ENCODE measurements at regions not wholly inside any gene's neighbourhood (a gene's known extent, or its start where the extent isn't known, plus 50 kb on each side); places are given as distances from the start of the nearest gene placed in this dataset.
A peak's percentile ranks its signal among the peaks of the same experiment; 100 is the strongest.

DNA sequence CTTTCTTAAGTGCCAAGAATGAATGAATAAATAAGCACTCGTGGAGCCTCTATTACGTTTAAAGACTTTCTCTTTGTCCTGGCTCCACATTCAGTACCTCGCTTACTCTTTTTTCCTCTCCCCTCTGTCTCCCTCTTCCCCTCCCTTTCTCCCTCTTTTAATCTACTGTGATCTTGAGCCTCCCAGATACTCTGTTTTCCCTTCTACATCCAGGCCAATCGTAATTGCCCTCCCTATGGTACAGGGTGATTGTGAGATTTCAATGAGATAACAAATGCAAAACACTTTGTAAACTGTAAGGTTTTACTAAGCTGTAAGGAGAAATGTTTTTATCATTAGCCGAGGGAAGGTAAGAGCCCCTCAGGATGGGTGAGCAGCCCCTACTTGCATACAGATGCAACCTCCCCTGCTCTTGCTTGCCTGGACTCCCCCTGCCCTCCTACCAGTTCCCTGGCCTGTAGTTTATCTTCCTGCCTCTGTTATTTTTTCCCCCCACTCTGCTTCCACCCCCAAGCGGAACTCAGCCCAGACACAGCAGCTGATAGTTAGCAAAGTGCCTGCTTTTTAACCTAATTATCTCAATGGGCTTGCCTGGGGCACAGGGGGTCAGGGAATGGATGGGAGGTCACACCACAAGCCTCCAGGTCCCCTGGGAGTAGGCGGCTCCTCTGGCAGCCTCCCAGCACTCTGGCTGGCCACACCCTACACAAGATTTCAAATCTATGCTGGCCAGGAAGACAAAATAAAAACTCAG lies 76.9 kb upstream of the CADM1 start:
- no peaks in the 10 kb centered on the region for H3K36me3 Mint-ChIP-seq
- no peak overlapping the region for H3K27ac Mint-ChIP-seq
- peak overlapping the region in 1 of 4 donors; percentile 25 for H3K4me3 Mint-ChIP-seq
- H3K4me1 Mint-ChIP-seq: no peaks in the 10 kb centered on the region
- H3K27me3 Mint-ChIP-seq: peaks cover 1% of the 10 kb centered on the region
- no peaks in the 10 kb centered on the region for H3K9me3 Mint-ChIP-seq

DNA sequence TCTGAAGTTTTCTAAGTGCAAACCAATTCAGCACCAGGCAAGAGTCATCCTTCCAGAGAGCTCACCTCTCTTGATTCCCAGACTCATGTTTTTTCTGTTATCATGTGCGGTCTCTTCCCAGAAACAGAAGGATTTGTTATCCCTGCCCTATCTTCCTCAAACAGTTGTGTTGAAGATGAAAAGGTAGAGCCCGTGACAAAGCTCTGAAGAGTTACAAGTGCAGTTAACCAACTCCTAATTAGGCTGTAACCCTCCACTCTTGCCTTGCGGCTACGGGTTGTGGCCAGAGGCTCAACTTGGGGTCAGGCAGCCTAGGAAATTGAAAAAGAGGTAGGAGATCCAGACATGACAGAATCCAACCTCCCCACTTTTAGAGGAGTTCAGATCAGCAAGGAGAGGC lies 76.2 kb upstream of the CADM1 start:
- Mint-ChIP-seq H3K27ac (no peak overlapping the region), H3K36me3 (no peaks in the 10 kb centered on the region), H3K4me1 (no peaks in the 10 kb centered on the region), H3K27me3 (peaks cover 1% of the 10 kb centered on the region), H3K9me3 (no peaks in the 10 kb centered on the region), H3K4me3 (no peak overlapping the region)

DNA sequence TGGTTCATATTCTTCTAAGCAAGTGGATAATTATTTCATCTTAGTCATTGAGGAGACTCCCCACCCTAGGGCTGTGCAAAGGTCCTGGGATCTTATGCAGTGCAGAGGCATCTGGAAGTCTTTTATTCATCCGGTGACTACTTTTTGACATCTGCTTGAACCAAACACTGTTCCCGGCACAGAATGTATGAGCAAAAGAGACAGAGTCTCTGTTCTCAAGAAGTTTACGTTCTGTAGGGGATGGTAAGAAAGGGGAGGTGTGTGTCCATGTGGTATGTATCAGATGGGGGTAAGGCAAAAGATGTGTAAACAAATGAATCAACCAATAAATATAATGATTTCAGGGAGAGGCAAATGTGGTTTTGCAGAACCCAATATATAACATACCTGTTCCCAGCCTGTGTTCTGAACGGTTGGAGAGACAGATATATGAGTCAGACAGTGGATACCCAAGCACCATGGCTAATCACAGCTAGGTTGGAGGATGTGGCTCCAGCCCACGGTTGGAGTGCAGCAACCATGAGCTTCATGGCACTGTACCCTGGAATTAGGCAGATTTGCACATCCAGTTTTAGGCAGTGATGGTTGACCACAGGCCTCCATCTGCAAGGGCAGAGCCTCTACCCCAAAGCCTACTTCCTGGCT lies 75.1 kb upstream of the CADM1 start:
- Mint-ChIP-seq H3K4me3 (no peak overlapping the region), H3K27me3 (peaks cover 1% of the 10 kb centered on the region), H3K27ac (no peak overlapping the region), H3K9me3 (peaks cover 0 to 3% (median 0%) of the 10 kb centered on the region in 3 donors), H3K36me3 (no peaks in the 10 kb centered on the region), H3K4me1 (no peaks in the 10 kb centered on the region)

- Mint-ChIP-seq H3K4me1 (no peaks in the 10 kb centered on the region), H3K27ac (no peak overlapping the region), H3K36me3 (no peaks in the 10 kb centered on the region), H3K4me3 (no peak overlapping the region), H3K9me3 (peaks cover 0 to 3% (median 0%) of the 10 kb centered on the region in 3 donors), H3K27me3 (peaks cover 1% of the 10 kb centered on the region)
These were observed 74.1 kb upstream of the CADM1 start for GRCh38 chr11:115578275-115578674.

- Mint-ChIP-seq H3K4me3 (peak overlapping the region in 1 of 4 donors; percentile 41), H3K36me3 (no peaks in the 10 kb centered on the region), H3K27me3 (peaks cover 1% of the 10 kb centered on the region), H3K27ac (no peak overlapping the region), H3K4me1 (no peaks in the 10 kb centered on the region), H3K9me3 (peaks cover 0 to 3% (median 0%) of the 10 kb centered on the region in 3 donors)
These were observed 73.5 kb upstream of the CADM1 start for GRCh38 chr11:115577701-115578100.

DNA sequence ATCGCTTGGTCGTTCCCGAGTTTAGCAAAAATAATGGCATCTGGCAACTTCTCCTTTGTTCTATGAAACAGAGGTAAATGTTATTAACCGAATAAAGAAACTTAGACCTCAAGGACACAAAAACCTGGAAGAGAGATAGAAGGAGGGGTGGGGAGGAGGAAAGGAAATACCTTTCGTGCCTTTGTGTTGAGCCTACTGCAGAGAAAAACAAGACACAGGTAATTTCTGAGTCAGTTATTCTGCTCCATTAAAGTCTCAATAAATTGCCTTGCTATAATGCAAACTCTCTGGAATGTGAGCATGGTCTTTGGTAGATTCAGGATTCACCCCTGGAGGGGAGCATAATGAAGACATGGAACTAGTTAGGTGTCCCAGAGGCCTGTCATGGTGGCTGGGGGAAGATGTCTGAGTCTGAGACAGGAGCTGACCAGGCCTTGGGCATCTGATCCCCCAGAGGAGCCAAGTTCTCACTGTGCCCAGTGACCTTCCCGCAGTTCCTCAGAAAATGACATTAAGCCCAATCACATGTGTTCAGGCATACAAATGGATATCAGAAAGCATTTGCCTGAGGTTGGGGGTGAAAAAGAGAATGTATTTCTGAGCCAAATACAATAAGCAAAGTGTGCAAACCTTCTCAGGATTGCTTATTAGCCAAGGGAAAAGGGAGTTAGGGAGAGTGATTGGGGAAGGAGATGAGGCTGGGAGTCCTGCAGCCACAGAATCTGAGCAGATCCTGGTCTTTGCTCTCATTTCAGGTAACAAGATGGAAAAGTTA lies 72.6 kb upstream of the CADM1 start:
- Mint-ChIP-seq H3K4me3 (no peak overlapping the region), H3K27ac (no peak overlapping the region)

DNA sequence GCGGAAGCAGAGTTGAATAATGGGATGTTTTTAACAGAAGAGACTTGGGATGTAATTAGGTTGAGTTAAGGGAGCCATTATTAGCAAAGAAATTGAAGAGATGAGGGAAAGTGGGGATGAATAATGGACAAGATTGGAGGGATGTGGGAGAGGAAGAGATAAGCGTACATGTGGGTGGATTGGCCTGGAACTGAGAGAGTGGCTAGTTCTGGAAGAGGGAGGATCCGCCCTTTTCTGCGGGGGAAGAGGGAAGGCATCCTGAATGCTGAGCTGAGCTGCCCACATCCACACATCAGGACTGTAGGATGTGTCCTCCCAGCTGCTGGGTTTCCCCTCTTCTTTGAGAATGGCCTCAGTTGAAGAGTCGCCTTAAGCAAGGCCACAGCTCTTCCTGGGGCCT lies 68.3 kb upstream of the CADM1 start:
- Mint-ChIP-seq H3K9me3 (peaks cover 0 to 3% (median 0%) of the 10 kb centered on the region in 3 donors), H3K4me3 (peak overlapping the region in 1 of 4 donors; percentile 6), H3K27ac (no peak overlapping the region), H3K27me3 (peaks cover 3% of the 10 kb centered on the region), H3K4me1 (no peaks in the 10 kb centered on the region), H3K36me3 (no peaks in the 10 kb centered on the region)

More for the DNA sequence above, 72.6 kb upstream of the CADM1 start:
- H3K27me3 Mint-ChIP-seq: peaks cover 2% of the 10 kb centered on the region
- H3K36me3 Mint-ChIP-seq: no peaks in the 10 kb centered on the region
- H3K4me1 Mint-ChIP-seq: no peaks in the 10 kb centered on the region
- H3K9me3 Mint-ChIP-seq: peaks cover 0 to 3% (median 0%) of the 10 kb centered on the region in 3 donors

- H3K27me3 Mint-ChIP-seq: peaks cover 11% of the 10 kb centered on the region
- peaks cover 0 to 2% (median 0%) of the 10 kb centered on the region in 3 donors for H3K4me1 Mint-ChIP-seq
- peak overlapping the region in 1 of 3 donors; percentile 91 for H3K27ac Mint-ChIP-seq
- H3K9me3 Mint-ChIP-seq: no peaks in the 10 kb centered on the region
- no peaks in the 10 kb centered on the region for H3K36me3 Mint-ChIP-seq
- H3K4me3 Mint-ChIP-seq: no peak overlapping the region
These were observed 62.1 kb upstream of the CADM1 start for GRCh38 chr11:115566180-115566764.

DNA sequence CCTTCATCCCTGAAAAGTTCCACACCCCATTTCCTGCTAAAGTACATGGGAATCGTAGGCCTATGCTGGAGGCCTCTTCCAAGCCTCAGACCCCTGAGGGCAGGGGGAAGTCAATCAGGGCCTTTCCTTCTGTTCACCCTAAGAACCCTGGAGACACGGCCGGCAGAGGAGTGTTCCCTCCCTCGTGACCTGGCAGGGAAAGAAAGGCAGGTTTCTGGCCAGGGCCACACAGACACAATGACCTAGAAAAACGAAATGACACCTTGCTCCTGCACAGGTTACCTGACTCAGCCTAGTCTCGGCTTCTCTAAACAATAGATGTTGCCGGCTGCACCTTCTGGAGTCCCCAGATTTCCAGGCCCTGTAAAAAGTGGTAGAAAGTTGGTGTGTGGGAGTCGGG lies 60.6 kb upstream of the CADM1 start:
- no peaks in the 10 kb centered on the region for H3K9me3 Mint-ChIP-seq
- peaks cover 0 to 2% (median 0%) of the 10 kb centered on the region in 3 donors for H3K4me1 Mint-ChIP-seq
- H3K27ac Mint-ChIP-seq: no peak overlapping the region
- no peak overlapping the region for H3K4me3 Mint-ChIP-seq
- no peaks in the 10 kb centered on the region for H3K36me3 Mint-ChIP-seq
- peaks cover 13% of the 10 kb centered on the region for H3K27me3 Mint-ChIP-seq

DNA sequence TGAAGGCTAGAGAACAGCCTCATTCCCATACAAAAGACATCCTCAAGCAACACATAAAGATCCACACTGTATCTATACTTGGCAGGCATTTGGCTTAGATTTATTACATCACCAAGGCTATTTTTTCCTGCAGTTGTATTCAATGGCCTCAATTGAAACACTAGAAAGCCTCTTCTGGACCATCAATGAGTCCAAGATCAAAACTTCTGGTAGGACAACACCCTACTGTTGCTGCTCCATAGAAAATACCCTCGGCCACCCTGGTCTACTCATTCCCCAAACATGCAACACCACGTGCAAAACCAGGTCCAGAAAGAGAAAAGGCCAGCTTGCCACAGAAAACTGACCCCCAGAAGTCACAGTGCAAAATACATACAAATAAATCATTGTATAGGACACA lies 56.9 kb upstream of the CADM1 start:
- peaks cover 0 to 2% (median 0%) of the 10 kb centered on the region in 3 donors for H3K4me1 Mint-ChIP-seq
- H3K9me3 Mint-ChIP-seq: no peaks in the 10 kb centered on the region
- H3K27ac Mint-ChIP-seq: no peak overlapping the region
- peaks cover 2% of the 10 kb centered on the region for H3K36me3 Mint-ChIP-seq
- H3K27me3 Mint-ChIP-seq: peaks cover 11% of the 10 kb centered on the region
- no peak overlapping the region for H3K4me3 Mint-ChIP-seq

- Mint-ChIP-seq H3K9me3 (no peaks in the 10 kb centered on the region), H3K4me3 (no peak overlapping the region), H3K27ac (no peak overlapping the region), H3K36me3 (peaks cover 2% of the 10 kb centered on the region), H3K27me3 (peaks cover 9% of the 10 kb centered on the region), H3K4me1 (peaks cover 0 to 2% (median 0%) of the 10 kb centered on the region in 3 donors)
These were observed 54.4 kb upstream of the CADM1 start for GRCh38 chr11:115558635-115559034.

DNA sequence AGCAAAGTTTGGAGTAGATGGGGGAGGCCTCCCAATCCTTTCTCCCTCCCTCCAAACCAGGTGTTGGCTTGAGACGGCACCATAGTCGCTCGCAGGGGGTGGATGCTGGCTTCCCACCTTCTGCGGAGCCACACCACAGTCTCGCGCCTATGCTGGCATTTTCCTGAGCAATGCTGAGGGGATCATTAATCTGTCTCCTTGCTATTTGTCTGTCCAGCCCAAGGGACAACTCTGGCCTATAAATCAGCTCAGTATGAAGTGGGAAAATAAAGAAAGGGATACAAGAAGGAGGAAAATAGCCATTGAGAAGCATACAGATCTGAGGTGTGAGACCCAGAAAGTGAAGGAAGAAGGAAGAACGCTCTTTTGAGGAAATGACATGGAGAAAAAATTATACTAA lies 53.5 kb upstream of the CADM1 start:
- Mint-ChIP-seq H3K27ac (no peak overlapping the region), H3K27me3 (peaks cover 5% of the 10 kb centered on the region), H3K4me3 (no peak overlapping the region), H3K4me1 (peaks cover 0 to under 1% (median 0%) of the 10 kb centered on the region in 3 donors), H3K9me3 (no peaks in the 10 kb centered on the region), H3K36me3 (peaks cover 2% of the 10 kb centered on the region)

DNA sequence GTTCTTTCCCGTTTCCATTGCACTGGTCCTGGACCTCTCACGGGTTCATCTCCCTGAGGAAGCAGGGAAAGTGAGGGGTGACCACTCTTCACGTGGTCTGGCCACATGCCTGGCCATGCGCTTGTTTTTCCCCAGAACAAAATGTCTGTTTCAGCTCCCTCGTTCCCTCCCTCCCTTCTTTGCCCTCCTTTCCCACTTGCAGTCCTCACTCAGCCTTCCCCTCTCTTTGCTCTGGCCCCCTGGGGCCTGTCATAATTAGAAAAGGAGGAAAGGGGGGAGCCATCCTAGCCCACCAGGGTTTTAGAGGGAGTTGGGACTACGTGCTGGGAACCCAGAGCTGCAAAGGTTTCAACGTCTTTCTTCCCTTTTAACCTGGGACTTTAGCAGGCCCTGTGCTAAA lies 52.8 kb upstream of the CADM1 start:
- Mint-ChIP-seq H3K36me3 (peaks cover 2% of the 10 kb centered on the region), H3K27me3 (peaks cover 2% of the 10 kb centered on the region), H3K4me3 (no peak overlapping the region), H3K27ac (no peak overlapping the region), H3K4me1 (no peaks in the 10 kb centered on the region), H3K9me3 (no peaks in the 10 kb centered on the region)

DNA sequence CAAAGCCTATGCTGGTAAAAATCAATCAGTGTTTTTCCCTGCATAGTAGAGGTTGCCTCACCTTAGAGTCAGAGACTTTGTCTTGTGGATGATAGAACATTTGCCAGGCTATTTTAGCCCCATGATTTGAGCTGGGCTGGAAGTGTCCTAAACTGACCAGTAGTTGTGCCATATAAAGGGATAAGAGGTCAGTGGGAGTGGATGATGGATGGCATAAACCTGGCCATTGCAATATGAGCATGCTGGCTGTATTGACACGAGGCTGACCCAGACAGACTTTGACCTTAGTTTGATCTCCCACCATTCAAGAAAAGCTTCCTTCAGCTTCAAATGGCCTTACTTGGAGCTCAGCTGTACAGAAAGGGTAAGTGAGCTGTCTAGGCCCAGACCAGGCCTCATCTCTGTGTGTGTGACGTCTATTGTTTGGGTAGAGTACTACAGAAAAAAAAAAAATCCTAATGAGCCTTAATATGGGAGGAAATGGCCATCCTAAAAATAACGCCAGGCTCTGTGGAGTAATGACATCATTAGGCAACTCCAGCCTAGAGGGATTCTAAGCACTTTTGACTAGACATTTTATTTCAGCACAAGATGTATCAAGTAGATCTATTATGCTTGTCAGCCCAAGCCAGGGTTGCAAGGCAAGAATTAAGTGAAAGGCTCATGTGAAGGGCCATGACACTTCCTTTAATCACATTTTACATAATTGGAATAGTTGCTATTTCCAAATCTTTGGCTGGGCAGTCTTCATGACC lies 51.3 kb upstream of the CADM1 start:
- peaks cover 2% of the 10 kb centered on the region for H3K36me3 Mint-ChIP-seq
- peak overlapping the region in 1 of 4 donors; percentile 10 for H3K4me3 Mint-ChIP-seq
- no peak overlapping the region for H3K27ac Mint-ChIP-seq

More for the DNA sequence above, 51.3 kb upstream of the CADM1 start:
- H3K4me1 Mint-ChIP-seq: no peaks in the 10 kb centered on the region
- H3K9me3 Mint-ChIP-seq: no peaks in the 10 kb centered on the region
- no peaks in the 10 kb centered on the region for H3K27me3 Mint-ChIP-seq

All from IgD-negative memory B cell (primary cell).